Hepatocyte (in vitro differentiated cells): ENCODE measurements at regions not wholly inside any gene's neighbourhood (a gene's known extent, or its start where the extent isn't known, plus 50 kb on each side); places are given as distances from the start of the nearest gene placed in this dataset.

Experiments
- CTCF ChIP-seq: fragments of 200-600 bp; sonication (generic); IDR thresholded peaks from 2 replicates; pipeline ENCODE4 v1.5.1; 2016; ENCODE audit warnings: antibody characterized with exemption, mild to moderate bottlenecking; ENCODE audit not compliant: poor library complexity
- EZH2phosphoT487 ChIP-seq: fragments of 200-600 bp; sonication (generic); IDR thresholded peaks from one replicate; pipeline ENCODE4 v1.6.1; 2018; ENCODE audit warnings: antibody characterized with exemption, mild to moderate bottlenecking, low read depth, moderate library complexity; ENCODE audit not compliant: unreplicated experiment, severe bottlenecking

- no peak for TF ChIP-seq CTCF
- no peak for TF ChIP-seq EZH2phosphoT487
Measured at GRCh38 chr20:50279988-50280850, 89.6 kb downstream of the CEBPB start.
